ENCODE measurements at regions not wholly inside any gene's neighbourhood (a gene's known extent, or its start where the extent isn't known, plus 50 kb on each side); places are given as distances from the start of the nearest gene placed in this dataset.

GRCh38 chr20:22385602-22386305 is 198.6 kb downstream of the FOXA2 start:
- DNase-seq (ENCODE audit: low spot score): no peak
- intact Hi-C loops (cut with DNase I): no loop called here

DNA sequence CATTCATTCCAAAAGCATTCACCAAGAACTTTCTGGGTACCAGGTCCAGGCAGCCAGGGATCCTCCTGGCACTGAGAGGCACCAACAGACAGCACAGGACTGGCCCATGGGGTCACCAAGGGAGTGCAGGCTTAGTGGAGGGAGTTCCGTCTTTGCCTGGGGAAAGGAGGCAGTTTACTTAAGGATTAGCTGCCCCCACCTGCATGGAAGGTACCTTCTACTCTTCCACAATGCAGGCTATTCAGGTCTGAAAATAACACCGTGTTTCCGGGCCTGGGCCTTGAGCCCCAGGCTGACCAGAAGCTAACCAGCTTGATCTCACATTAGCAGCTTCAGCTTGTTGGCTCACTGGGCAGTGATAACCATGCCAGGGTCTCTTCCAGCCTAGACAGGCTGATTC is 199.4 kb downstream of the FOXA2 start:
- DNase-seq (ENCODE audit: low spot score): no peak
- intact Hi-C loops (cut with DNase I): no loop called here

DNA sequence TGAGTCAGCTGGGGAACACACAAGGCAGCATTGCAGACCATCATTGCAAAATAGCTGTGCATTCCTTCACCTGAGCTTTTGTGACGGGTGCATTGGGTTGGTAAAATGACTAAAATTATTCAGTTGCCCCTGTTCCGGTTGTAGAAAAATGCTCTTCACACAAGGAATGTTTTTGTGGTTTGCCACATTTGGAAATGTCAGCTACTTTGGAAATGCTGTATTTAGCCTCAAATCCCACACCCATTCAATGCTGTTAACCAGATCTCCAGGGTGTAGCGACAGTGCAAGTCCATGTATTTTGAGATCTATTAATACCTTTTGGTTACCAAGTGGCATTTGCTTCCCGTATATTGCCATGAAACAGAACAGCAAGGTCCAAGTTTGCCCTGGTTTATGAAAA is 201.2 kb downstream of the FOXA2 start:
- intact Hi-C loops (cut with DNase I): no loop called here

DNA sequence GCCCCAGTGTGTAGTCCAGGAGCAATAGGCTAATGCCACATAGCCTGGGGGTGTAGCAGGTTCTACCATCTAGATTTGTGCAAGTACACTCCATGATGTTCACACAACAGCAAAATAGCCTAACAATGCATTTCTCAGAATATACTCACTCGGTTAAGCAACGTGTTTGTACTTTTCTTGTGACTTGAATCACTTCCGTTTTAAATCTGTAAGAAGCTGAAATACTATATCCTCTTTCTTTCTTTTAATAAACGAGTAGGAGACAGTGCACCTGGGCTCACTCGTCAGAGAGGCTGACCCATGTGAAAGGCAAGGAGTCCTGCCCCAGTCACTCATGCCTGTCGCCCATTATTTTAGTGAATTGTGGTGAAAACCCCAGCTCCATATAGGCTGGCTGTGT is 201.6 kb downstream of the FOXA2 start:
- intact Hi-C loops (cut with DNase I): no loop called here
- no peak for DNase-seq (ENCODE audit: low spot score)

More for the DNA sequence above, 201.2 kb downstream of the FOXA2 start:
- DNase-seq (ENCODE audit: low spot score): no peak

DNA sequence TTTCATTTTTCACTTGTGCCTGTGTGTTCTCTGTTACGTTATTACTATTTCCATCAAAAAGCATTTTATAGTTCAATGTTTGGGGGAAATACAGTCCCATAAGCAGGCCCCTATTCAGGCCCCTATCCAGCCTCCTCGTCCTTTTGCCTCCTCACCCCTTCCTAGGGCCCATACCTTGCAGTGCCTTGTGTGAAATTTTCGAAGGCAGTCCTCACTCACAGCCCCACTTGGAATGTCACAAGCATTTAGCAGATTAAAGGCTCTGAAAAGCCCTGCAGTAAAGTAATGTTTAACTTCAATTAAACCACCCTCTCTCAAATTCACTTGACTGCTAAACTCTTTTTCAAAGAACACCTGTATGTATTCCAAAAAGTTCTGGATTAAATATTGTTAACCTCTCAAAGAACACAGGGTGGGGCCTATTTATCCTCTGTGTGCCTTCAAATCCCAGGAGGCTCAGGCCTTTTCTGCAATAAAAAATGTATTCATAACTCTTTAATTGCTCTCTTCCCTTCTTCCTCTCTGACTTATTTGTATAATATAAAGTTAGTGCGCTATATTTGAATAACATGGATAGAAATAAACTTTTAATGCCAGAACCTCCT is 202.5 kb downstream of the FOXA2 start:
- intact Hi-C loops (cut with DNase I): no loop called here
- no peak for DNase-seq (ENCODE audit: low spot score)

- intact Hi-C loops (cut with DNase I): no loop called here
- DNase-seq (ENCODE audit: low spot score): no peak
Measured at GRCh38 chr20:22379472-22379871, 204.9 kb downstream of the FOXA2 start.

GRCh38 chr20:22374678-22375590 is 209.4 kb downstream of the FOXA2 start:
- no peak for DNase-seq (ENCODE audit: low spot score)
- intact Hi-C loops (cut with DNase I): no loop called here

GRCh38 chr20:22374066-22374465 is 210.3 kb downstream of the FOXA2 start:
- intact Hi-C loops (cut with DNase I): no loop called here
- no peak for DNase-seq (ENCODE audit: low spot score)

- intact Hi-C loops (cut with DNase I): no loop called here
- no peak for DNase-seq (ENCODE audit: low spot score)
Measured at GRCh38 chr20:22373164-22373895, 211.0 kb downstream of the FOXA2 start.

DNA sequence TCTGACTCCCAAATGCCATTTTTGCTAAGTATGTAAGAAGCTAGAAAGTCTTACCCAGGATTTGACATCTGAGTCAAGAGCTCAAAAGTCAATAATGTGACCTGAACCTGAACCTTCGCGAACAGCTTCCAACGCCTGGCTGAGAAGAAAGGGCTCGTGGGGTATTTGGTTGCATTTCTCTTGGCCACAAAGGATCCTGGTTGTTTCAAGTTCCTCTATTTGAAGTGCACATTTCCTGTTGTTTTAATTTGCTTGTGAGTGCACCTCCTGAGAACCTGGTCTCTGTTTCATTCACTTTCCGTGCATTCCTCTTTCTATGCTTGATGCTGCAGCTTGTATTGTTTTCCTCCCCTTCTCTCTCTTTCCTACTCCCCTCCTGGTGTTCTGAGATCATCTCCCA is 212.5 kb downstream of the FOXA2 start:
- intact Hi-C loops (cut with DNase I): no loop called here

GRCh38 chr20:22370137-22370536 is 214.2 kb downstream of the FOXA2 start:
- intact Hi-C loops (cut with DNase I): no loop called here

More for the DNA sequence above, 212.5 kb downstream of the FOXA2 start:
- no peak for DNase-seq (ENCODE audit: low spot score)

DNA sequence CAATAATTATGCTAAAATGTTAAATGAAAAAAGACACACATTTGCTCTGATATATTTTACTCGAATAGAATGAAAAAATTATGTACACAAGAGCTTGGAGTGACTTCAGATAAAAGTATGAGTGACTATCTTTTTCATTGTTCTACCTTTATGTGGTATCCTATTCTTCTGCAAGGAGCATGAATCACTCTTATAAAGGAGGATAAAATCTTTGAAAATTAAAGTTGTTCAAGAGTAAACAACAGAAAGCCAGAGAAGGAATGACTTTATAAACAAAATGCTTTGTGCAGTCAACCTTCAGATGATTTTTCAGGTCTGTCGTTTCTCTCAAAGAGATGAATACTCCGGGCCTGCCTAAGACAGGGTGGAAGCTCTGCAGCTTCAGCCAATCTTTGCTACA is 215.3 kb downstream of the FOXA2 start:
- intact Hi-C loops (cut with DNase I): no loop called here
- DNase-seq (ENCODE audit: low spot score): no peak

More at GRCh38 chr20:22370137-22370536, 214.2 kb downstream of the FOXA2 start:
- DNase-seq (ENCODE audit: low spot score): no peak

DNA sequence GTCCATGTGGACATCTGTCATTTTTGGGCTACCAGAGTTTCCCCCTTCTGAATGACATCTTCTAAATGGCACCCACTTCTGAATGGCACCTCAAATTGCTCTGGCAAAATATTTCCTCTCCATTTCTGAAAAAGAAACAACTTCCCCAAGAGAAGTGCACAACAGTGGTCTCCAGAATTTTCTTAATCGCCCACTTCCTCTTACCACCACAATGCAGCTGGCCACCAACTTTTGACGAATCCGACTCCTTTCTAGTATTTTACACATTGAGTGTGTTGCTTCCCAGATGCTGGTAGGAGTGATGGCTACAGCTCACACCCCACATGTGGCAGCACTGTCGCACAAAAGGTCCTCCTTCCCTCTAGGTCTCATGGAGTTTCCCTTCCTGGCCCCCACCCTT is 216.1 kb downstream of the FOXA2 start:
- DNase-seq (ENCODE audit: low spot score): no peak
- intact Hi-C loops (cut with DNase I): no loop called here

DNA sequence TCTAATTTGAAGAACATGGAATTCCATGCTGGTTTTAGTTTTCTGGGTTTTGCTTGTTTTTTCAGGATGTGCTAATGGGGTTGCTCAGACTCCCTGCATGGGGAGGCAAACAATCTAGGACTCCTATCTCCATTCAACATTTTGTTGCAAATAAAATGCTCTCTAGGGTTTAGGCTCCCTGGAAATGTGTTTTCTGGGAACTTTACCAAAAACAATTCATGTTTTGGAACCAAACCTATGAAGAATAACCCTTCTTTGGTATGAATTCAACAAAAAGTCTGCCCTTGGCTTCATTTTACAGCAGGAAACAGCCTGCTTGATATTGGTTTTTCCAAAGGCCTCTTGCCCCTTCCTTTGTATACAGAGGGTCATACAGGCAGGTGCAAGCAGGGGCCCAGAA is 217.7 kb downstream of the FOXA2 start:
- intact Hi-C loops (cut with DNase I): no loop called here
- no peak for DNase-seq (ENCODE audit: low spot score)

DNA sequence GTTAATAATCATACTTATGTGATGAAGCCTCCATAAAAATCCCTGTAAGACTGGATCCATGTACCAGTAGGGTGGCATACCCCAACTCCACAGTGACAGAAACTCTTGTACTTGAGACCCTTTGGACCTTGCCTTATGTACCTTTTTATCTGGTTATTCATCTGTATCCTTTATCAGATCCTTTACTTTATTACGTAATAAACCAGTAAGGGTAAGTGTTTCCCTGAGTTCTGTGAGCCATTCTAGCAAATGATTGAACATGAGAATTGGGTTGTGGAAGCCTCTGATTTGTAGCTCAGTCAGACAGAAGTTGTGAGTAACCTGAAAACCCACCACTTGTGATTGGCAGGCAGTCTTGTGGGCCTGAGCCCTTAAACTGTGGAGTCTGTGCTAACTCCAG is 229.7 kb downstream of the FOXA2 start:
- DNase-seq (ENCODE audit: low spot score): no peak
- intact Hi-C loops (cut with DNase I): no loop called here

DNA sequence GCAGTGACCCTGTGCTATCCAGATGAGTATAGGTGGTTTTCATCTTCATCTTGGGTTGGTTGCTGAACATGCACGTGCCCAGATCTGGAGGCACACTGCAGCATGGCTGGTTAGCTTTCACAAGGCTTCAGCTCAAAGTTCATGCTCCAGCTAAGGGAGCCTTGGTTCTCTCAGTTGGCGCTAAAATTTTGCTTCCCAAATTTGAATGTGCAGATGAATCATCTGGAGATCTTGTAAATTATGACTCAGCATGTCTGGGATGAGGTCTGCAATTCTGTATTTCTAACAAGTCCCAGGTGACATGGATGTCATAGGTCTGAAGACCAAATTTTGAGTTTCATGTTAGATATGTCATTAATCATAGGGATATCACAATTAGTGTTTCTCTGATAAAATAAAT is 230.8 kb downstream of the FOXA2 start:
- DNase-seq (ENCODE audit: low spot score): no peak
- intact Hi-C loops (cut with DNase I): no loop called here

DNA sequence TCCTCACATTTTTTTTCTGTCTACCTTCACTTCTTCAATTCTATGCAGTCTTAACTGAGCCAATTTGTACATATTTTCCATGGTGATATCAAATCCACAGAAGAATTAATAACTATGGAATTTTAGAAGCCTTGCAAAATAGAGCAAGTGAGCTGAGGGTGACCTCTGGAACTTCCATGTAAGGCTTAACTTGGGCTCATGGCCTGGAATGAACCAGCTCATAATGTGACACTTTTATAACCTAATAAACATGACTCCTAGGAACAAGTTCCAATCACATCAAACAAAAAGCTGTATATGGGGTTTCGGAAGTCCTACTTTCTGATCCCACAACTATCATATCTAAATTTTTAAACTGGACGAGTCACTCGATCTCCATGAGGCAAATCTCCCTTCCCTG is 232.4 kb downstream of the FOXA2 start:
- DNase-seq (ENCODE audit: low spot score): no peak
- intact Hi-C loops (cut with DNase I): no loop called here

DNA sequence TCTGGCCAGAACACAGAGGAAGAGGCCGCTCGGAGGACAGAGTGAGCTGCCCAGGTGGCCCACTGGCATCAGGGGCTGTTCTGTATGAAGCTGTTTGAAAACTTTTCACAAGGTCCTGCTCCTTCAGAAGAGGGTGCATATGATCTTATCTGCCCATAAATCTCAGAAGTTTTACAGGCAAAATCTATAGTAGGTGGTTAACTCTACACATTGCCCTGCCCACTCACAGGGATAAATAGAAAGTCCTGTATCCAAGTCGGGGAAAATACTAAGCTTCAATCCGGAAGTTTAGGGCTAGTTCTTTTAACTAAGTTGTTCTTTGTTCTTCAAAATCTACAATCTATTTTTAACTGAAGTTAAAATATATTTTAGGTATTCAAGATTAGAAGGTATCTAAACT is 233.7 kb downstream of the FOXA2 start:
- intact Hi-C loops (cut with DNase I): no loop called here
- no peak for DNase-seq (ENCODE audit: low spot score)

- DNase-seq (ENCODE audit: low spot score): no peak
- intact Hi-C loops (cut with DNase I): no loop called here
Measured at GRCh38 chr20:22348010-22348409, 236.4 kb downstream of the FOXA2 start.

GRCh38 chr20:22346716-22347115 is 237.7 kb downstream of the FOXA2 start:
- intact Hi-C loops (cut with DNase I): no loop called here
- DNase-seq (ENCODE audit: low spot score): no peak
